Stimulated activated CD8-positive, alpha-beta memory T cell treated with anti-CD3 and anti-CD28 coated beads, Interleukin-15, amount 100 ng/mL, for 4 hours (primary cell): ENCODE measurements at regions not wholly inside any gene's neighbourhood (a gene's known extent, or its start where the extent isn't known, plus 50 kb on each side); places are given as distances from the start of the nearest gene placed in this dataset.

Experiments used
- DNase-seq, 2 donors: peaks; one replicate each; pipeline ENCODE4 v3.0.0-alpha.2; 2020; ENCODE audit warnings: low read depth in 2 of 2

GRCh38 chr18:41545091-41545888 lies 409.7 kb upstream of the PIK3C3 start:
- no peak for DNase-seq

DNA sequence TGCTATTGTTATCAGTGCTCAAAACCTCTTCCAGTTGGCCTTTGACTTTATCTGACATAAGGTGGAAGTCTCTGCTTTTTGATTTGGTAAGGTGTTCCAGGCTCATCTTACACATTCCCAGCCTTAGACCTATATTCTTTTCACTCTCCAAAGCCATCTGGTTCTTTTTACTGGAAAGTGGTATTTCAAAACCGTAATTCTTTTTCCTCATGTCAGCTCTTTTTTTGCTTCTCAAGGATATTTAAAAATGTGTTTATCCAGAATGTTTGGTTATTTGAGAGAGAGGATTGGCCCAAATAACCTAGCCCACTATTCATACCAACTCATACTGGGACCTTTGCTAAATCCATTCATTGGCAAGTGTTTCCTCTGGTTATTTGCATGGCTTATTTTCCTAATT lies 411.2 kb upstream of the PIK3C3 start:
- DNase-seq: no peak

DNA sequence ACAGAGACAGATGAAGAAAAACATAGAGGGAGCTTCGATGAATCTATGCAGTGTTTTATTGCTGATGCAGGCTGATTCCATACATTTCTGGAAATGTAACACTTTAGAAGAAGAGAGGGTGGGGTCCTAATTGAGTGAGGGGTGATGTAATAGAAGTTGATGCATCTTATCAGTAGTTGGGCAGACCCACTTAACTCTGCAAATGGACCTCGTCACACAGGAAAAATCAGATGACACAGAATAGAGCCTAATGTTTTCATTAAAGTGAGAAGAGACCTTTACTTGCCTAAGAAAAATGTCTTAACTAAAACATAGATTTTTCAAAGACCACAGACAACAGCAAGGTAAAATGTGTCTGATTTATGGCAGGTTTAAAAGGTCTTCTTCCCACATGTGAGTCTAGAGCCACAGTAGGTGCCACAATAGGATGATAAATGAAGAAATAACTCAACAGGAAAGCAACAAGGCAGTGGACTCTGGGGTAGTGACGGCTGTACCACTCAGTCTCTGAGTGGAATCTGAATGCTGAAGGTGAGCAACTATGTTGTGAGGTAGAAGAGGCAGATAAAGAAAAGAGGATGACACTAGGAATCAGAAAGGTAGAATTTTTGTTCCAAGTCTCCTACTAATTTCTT lies 414.7 kb upstream of the PIK3C3 start:
- DNase-seq: no peak

GRCh38 chr18:41538751-41539150 lies 416.3 kb upstream of the PIK3C3 start:
- no peak for DNase-seq

DNA sequence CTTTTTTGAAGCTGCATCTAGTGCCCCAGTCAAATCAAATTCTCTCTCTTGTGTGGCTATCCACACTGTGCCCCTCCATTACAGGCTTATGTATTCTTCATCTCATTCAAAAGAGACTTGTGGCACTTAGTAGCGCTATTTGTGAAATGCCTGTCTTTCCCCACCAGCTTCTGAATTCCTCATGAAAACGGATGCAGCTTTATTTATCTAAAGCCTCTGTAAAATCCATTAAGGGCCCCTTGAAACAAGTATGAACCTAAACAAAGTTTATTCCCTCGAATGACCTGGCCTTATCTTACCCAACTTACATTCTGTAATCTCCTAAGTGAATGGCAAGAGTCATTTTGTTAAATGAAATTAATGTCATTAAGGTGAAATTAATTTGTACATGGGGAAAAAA lies 417.4 kb upstream of the PIK3C3 start:
- no peak for DNase-seq

GRCh38 chr18:41532344-41533086 lies 422.5 kb upstream of the PIK3C3 start:
- DNase-seq: no peak

DNA sequence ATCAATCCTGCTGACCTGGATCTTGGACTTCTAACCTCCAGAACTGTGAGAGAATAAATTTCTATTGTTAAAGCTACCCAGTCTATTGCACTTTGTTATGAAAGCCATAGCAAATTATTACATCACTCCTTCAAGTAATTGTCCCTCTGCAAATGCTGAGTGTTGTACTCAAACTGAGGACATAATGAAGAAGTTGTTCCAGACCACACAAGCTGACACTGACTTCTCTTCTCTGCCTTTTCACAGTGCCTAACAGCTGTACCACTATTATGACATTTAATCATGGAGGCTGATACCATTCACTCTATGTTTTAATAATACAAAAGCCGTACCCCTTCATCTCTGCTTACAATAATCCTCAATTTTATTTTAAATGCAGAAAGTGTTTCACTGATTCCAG lies 424.1 kb upstream of the PIK3C3 start:
- DNase-seq: no peak

- no peak for DNase-seq
Measured at GRCh38 chr18:41529093-41529492, 425.9 kb upstream of the PIK3C3 start.

GRCh38 chr18:41526054-41526453 lies 429.0 kb upstream of the PIK3C3 start:
- no peak for DNase-seq

DNA sequence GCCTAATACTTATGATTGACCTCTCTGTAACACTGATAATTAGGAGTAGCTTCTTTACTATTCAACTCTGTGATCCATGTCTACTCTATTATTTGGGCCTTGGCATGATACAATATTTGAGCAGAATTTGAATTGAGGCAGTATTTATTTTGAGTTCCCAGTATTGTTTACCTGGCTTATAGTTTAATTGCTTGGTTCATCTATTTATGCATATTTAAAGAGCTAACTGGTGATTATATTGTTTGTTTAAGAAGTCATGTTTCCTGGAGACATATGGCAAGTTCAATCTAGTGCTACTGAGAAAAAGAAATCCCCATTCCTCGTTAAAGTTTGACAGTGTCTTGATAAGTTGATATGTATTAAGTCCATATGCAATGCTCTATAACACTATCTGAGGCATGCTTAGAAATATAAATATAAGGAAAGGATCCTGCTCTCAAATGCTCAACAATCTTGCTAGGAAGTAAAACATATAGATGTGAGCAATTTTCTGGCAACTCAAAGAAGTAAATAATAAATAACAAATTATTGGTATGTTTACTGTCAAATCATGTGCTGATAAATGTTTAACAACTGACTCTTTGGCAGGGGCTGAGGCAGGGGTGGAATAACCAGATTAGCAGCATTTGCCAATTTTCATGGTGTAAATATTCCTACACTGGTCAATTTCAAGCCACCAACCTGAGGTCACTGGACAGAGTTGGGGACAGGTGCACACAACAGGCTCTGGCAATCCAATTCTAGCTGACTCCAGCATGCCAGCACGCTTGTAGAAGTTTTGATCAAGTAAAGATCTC lies 430.2 kb upstream of the PIK3C3 start:
- DNase-seq: no peak

- DNase-seq: no peak
Measured at GRCh38 chr18:41517142-41517541, 437.9 kb upstream of the PIK3C3 start.

DNA sequence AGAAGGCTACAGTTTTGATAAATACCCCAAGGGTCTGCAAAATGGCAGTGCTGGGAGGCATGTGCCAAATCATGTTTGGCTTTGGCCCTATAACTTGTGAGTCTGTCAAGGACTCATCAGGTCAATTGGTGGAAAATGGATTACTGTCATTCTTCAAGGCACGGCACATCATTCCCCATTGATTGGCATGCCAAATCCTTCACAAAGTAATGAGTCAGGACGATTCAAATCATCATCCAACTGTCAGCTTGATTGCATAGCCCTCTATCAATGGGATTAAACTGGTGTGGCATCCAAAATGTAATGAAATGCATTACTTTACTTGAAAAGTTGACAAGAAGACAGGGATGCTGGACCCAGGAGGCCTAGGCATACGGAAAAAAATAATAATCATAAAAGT lies 441.6 kb upstream of the PIK3C3 start:
- DNase-seq: no peak

GRCh38 chr18:41504316-41504715 lies 450.7 kb upstream of the PIK3C3 start:
- no peak for DNase-seq

DNA sequence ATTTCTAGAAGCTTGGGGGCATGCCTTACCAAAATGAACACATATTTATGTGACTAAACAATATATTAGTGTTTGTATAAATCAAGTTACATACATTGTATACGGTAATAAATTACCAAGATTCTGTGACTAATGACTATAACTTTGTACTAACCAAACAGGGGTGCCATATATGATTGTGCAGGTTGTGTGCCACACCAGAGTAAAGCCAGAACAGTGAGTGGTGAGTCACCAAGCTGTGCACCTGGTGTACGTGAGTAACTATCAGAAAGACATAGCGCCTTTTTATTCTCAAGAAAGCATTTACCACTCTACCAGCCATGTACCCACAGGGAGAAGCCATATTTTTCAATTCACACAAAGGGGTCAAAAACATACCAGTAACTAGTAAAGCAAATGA lies 453.2 kb upstream of the PIK3C3 start:
- no peak for DNase-seq

DNA sequence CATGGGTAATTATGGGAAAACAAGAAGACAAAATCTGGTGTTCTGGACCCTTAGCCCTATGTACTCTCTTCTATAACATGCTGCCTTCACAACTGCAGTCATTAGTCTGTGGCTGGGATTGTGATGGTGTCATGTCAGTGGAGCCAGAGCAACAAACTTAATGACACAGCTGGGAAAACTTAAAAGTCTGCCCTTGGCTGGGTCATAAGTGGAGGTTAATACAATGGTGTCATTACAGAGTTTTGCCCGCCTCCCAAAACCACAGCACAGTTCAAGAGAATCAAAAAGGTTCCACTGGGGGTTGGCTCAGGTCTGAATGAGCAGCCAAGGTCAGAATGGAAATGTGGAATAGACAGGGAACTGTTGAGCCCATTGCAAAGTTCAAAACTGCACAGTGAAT lies 455.7 kb upstream of the PIK3C3 start:
- no peak for DNase-seq

GRCh38 chr18:41490861-41491260 lies 464.2 kb upstream of the PIK3C3 start:
- DNase-seq: no peak

- DNase-seq: no peak
Measured at GRCh38 chr18:41486575-41486974, 468.5 kb upstream of the PIK3C3 start.

- DNase-seq: no peak
Measured at GRCh38 chr18:41484069-41484468, 471.0 kb upstream of the PIK3C3 start.

- DNase-seq: no peak
Measured at GRCh38 chr18:41482501-41482900, 472.5 kb upstream of the PIK3C3 start.

GRCh38 chr18:41466436-41467160 lies 488.4 kb upstream of the PIK3C3 start:
- no peak for DNase-seq

GRCh38 chr18:41465386-41465785 lies 489.6 kb upstream of the PIK3C3 start:
- no peak for DNase-seq
